Germinal center (tissue), 1 donor: ENCODE measurements at regions not wholly inside any gene's neighbourhood (a gene's known extent, or its start where the extent isn't known, plus 50 kb on each side); places are given as distances from the start of the nearest gene placed in this dataset.
"Not testable (repeated sequence)": the region's sequence is repeated elsewhere in the genome, so short reads cannot be mapped to it uniquely, and the experiment has no call there.

Source experiments
- DNase-seq: peaks from one replicate; pipeline ENCODE4 v3.0.0; 2012; ENCODE audit warnings: mixed read lengths, low spot score

DNA sequence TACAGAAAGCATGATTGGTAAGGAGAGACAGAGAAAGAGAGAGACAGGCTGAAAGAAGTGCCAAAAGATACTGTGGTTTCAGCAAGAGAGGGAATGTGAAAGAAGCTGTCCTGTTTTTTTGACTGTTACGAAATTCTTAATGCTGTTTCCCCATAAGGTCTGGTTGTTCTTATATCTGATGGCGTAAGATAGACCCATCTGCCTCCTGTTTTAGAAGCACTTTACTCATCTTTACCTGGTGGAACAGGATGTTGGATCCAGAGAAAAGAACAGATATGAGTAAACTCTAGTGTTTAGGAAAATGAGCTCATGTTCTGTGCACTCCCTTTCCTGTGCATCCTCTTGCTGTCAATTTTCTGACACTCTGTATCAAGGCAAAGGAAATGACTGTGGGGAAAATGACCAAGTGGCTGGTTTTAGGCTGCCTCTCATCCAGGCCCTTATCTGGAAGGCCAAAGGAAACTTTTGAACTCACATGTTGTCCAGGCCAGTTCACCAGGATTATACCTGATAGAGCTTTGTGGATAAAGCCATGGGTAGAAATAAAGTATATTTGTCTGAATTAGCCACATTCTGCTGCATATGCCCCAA lies 311.7 kb upstream of the HTR2C start:
- no peak for DNase-seq

- DNase-seq = not testable (repeated sequence)
Measured at GRCh38 chrX:114270371-114270770, 313.5 kb upstream of the HTR2C start.

GRCh38 chrX:114268643-114269042 lies 315.2 kb upstream of the HTR2C start:
- no peak for DNase-seq

DNA sequence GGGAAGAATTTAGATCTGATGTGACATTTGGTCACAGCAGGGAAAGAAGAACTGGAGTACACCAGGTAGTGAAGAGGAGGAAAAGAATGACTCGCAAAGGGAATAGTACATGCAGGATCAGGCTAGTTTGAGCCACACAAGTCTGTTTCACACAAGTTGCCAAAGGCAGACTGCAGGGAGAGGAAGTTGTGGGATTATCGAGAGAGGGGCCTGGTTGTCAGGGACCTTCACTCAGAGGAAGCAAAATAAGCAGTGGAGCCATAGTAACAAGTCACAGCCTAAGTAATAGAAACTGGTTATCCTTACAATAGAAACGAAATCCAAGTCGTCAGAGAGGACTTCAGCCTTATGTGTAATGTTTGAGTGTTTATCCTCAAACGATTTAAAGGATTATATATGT lies 316.7 kb upstream of the HTR2C start:
- DNase-seq = no peak

DNA sequence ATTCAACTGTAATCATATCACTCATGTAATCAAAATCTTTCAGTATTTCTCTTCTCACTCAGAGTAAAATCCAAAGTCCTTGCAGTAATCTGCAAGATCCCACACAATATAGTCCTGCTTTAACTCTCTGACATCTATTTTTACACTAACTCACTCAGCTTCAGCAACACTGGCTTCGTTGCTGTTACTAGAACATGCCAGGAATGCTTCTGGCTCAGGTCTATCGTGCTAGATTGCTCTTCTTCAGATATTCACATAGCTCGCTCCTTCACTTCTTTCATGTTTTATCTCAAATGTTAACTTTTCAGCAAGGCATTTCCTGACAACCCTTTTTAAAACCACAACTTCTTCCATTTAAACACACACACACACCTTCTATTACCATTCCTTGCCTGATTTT lies 331.7 kb upstream of the HTR2C start:
- no peak for DNase-seq

- DNase-seq = no peak
Measured at GRCh38 chrX:114251575-114251974, 332.3 kb upstream of the HTR2C start.

DNA sequence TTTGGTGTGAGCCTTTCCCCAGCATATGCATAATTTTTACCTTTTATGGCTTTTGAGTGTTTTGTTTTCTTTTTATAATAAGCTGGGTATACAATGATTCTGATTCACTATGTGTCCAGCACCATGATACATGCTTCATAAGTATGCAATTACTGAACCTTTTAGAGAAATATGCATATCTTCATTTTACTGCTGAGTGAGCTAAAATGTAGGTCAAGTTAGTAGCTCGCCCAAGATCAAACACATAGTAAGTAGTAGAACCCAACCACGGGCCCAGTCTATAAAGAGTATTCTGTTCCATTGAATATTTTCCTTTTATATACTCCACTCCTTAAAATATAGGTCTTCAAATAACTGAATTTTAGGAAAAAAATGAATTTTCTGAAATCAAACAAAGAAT lies 362.4 kb upstream of the HTR2C start:
- no peak for DNase-seq

DNA sequence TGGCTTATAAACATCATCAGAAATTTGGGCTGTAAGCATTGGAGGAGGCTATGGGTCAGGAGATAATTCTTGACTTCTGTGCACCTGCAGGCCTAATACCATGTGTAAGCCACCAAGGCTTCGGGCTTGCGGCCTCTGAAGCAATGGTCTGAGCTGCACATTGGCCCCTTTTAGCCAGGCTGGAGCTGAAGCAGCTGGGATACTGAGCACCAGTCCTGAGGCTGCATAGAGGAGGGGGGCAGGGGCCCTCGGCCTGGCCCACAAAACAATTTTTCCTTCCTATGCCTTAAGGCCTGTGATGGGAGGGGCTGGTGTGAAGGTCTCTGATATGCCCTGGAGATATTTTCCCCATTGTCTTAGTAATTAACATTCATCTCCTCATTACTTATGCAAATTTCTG lies 373.0 kb upstream of the HTR2C start:
- no peak for DNase-seq

- no peak for DNase-seq
Measured at GRCh38 chrX:114201622-114202021, 382.3 kb upstream of the HTR2C start.

- DNase-seq = no peak
Measured at GRCh38 chrX:114181195-114181594, 402.7 kb upstream of the HTR2C start.

DNA sequence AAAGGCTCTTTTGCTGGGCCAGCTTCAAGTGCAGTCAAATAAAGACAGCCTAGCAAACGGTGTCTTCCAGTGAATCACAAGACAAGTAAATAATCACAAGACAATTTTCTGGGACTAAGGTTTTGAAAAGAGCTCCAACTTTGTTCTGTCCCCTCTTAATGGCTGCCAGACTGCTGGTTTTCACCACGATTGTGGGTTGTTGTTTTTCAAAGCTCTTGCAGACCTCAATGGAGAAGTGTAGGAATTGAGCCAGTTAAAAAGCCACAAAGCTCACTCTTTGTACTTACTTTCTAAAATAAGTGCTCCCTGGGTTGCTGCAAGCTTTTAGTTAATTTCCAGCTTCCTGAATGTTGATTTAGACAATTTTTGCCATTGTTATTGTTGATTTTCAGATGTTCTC lies 405.8 kb upstream of the HTR2C start:
- DNase-seq = no peak

GRCh38 chrX:114167276-114167675 lies 416.6 kb upstream of the HTR2C start:
- DNase-seq = not testable (repeated sequence)

GRCh38 chrX:114166601-114167000 lies 417.3 kb upstream of the HTR2C start:
- no peak for DNase-seq

DNA sequence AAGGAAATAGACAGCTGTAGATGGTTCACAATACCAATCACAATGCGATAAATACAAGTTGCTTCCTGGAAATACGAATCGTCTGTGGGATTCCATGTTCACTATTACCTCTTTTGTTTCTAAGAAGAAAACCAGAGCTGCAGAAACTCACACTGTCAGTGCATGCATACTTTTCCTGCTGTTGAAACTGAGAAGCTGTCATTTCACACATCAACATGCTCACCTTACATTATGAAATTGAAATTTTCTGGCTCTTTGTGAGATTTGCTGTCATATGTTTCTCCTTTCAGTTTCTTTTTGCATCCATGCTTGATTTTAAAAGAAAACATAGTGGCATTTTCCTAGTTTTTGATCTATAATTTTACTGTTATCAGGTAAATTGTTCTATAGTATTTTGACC lies 418.3 kb upstream of the HTR2C start:
- DNase-seq = no peak

DNA sequence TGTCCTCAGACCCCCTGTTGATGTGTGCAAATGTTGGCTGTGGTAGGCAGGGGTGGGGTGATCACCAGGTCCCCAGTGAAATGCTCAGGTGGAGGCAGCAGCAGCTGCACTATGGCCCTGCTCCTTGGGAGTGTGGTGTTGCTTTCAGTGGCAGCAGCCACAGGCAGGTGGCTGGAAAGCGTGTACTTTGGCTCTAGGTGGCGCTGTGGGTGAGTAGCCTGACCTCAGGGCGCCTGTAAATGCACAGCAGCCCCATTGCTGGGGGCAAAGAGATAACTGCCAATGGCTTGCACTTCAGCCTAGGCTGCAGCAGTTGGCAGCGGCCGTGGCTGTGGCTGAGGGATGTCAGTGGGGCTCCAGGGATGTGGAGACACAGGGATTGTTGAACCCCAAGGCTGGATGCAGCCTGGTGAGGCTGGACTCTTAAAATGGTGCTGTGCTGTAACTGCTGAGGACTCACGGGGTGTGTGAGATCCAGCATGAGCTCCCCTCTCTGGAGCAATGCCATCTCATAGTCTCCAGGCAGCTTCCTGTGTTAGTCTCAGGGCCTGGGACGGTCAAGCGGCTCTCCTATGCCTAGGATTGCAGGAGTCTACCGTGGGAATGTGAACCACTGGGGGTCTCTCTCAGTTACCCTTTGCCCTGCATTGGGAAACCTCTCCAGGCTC lies 421.7 kb upstream of the HTR2C start:
- no peak for DNase-seq

GRCh38 chrX:114152801-114153200 lies 431.1 kb upstream of the HTR2C start:
- no peak for DNase-seq

DNA sequence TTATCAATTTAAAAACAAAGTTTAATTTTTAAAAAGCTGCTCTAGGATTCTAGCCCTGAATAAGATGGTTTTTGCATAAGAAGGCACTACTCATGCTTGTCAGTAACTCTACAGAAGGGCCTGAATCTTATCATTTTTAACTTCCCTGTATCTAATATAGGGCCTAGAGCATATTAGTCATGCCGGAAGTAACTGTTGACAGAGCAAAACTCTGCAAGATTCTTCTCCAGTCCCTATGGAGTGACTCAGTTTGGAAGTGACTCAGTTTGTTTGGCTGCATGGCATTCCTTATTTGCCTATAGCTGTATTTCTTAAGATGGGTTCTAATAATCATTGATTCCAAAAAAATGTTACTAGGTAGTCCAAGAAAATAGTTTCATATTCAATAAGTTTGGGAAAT lies 431.8 kb upstream of the HTR2C start:
- DNase-seq = no peak

DNA sequence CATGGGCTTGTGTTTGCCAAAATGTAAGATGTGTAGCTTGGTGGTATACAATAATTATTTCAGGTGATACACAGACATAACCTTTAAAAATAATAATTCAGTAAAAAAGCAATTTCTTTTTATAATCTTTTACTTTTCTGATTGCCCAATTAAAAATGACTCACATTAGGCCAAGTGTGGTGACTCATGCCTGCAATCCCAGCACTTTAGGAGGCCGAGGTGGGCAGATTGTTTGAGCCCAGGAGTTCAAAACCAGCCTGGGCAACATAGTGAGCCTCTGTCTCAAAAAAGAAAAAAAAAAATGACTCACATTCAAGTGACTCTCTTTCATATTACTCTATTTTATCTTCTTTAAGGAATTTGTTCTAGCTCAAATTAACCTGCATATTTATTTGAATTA lies 449.4 kb upstream of the HTR2C start:
- no peak for DNase-seq

- no peak for DNase-seq
Measured at GRCh38 chrX:114127411-114128025, 456.4 kb upstream of the HTR2C start.

- no peak for DNase-seq
Measured at GRCh38 chrX:114127005-114127404, 456.9 kb upstream of the HTR2C start.

DNA sequence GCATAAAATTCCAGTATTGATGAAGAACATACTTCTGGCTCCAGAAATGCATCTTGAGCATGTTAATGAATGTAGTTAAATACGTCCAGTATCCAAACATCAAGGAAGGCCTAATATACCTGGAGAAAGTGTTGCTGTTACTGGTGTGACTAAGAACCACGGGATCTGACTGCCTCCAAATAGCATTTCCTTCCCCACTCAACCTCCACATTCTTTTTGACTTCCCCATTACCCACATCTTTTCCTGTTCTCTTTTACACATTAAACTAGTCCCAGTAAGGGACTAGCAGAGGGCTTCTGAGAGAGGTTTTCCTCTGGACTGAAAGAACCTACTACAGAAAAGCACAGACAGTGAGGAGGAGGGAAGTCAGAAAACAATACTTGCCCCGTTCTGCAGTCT lies 482.8 kb upstream of the HTR2C start:
- no peak for DNase-seq

GRCh38 chrX:114097866-114098265 lies 486.0 kb upstream of the HTR2C start:
- DNase-seq = no peak

- DNase-seq = no peak
Measured at GRCh38 chrX:114097427-114097826, 486.5 kb upstream of the HTR2C start.

DNA sequence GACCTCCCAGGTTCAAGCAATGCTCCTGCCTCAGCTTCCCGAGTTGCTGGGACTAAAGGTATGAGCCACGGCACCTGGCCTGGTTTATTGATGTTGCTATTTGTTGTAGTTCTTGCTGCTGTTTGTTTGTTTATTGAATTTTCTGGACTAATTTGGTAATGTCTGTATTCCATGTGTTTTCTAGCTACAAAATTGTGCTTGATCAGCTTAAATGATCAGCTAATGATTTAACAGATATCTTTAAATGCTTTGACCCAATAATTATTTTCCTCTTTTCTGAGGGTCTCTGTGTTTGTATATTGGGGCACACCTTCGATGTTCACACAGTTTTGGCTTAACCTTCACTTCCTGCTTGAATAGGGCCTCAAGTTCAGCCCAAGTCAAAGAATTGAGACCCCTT lies 488.1 kb upstream of the HTR2C start:
- DNase-seq = no peak
